H1 (cell line): ENCODE measurements at regions not wholly inside any gene's neighbourhood (a gene's known extent, or its start where the extent isn't known, plus 50 kb on each side); places are given as distances from the start of the nearest gene placed in this dataset.

ENCODE experiments used
- CTCF ChIA-PET: fragments of 300-600 bp; sonication (Branson Sonifier 250); formaldehyde crosslinking; loops from one replicate; lab custom pipeline; 2021; ENCODE audit not compliant: partially characterized antibody; lab: Charles Lee
- POLR2A ChIA-PET: fragments of 300-600 bp; sonication (Branson Sonifier 250); formaldehyde crosslinking; loops from one replicate; lab custom pipeline; 2021; ENCODE audit warnings: inconsistent platforms; ENCODE audit not compliant: partially characterized antibody; lab: Charles Lee
- DNase-seq, 2 experiments: peaks; one replicate each; pipeline versions ENCODE4 v3.0.0 to v3.0.0-alpha.2; 2010 to 2022; ENCODE audit warnings: low spot score in 2 of 2, low read depth in 1 of 2, mixed read lengths in 1 of 2
- FAIRE-seq: peaks from 2 replicates; lab custom pipeline; 2011; peaks lifted over from hg19 to GRCh38; lab: Jason Lieb, UNC
- H2AFZ ChIP-seq: 2 replicates; pipeline ENCODE4 v1.8.1; 2012; ENCODE audit warnings: low read length, inconsistent platforms
- H2AK5ac ChIP-seq: 2 replicates; pipeline ENCODE4 v1.6.1; 2013; ENCODE audit warnings: low read depth, low read length
- H2BK120ac ChIP-seq: replicated peaks from 2 replicates; pipeline ENCODE3; 2013; ENCODE audit warnings: low read depth, low read length, inconsistent platforms
- H2BK12ac ChIP-seq: 2 replicates; pipeline ENCODE4 v1.6.1; 2013; ENCODE audit warnings: low read depth, low read length
- H2BK15ac ChIP-seq: 2 replicates; pipeline ENCODE4 v1.6.1; 2013; ENCODE audit warnings: low read length
- H2BK20ac ChIP-seq: 2 replicates; pipeline ENCODE4 v1.6.1; 2013; ENCODE audit warnings: low read length
- H2BK5ac ChIP-seq: 2 replicates; pipeline ENCODE4 v1.6.1; 2013; ENCODE audit warnings: low read depth, low read length
- H3K14ac ChIP-seq: 2 replicates; pipeline ENCODE4 v1.6.1; 2013; ENCODE audit warnings: inconsistent platforms; ENCODE audit not compliant: insufficient read length
- H3K18ac ChIP-seq: 2 replicates; pipeline ENCODE4 v1.6.1; 2013; ENCODE audit warnings: low read length; ENCODE audit errors: extremely low read depth
- H3K23ac ChIP-seq: 2 replicates; pipeline ENCODE4 v1.6.1; 2013; ENCODE audit warnings: inconsistent platforms; ENCODE audit not compliant: insufficient read length
- H3K23me2 ChIP-seq: 2 replicates; pipeline ENCODE4 v1.6.1; 2013; ENCODE audit warnings: low read depth, low read length
- H3K27ac ChIP-seq: 2 replicates; pipeline ENCODE4 v1.6.1; 2011; ENCODE audit warnings: low read depth, low read length, inconsistent platforms
- H3K27me3 ChIP-seq, 4 experiments: replicated peaks in 1 of 4; 1 replicate in 1 of 4; 2 replicates in 3 of 4; pipeline versions ENCODE4 v1.6.1 to v1.8.1; 2011 to 2013; ENCODE audit warnings: low read length in 3 of 4, mild to moderate bottlenecking in 3 of 4, inconsistent platforms in 2 of 4, mixed read lengths in 2 of 4, moderate library complexity in 1 of 4; ENCODE audit not compliant: control insufficient read depth in 3 of 4, insufficient read depth in 3 of 4; ENCODE audit errors: extremely low read depth in 1 of 4
- H3K36me3 ChIP-seq, 4 experiments: 2 replicates each; pipeline versions ENCODE4 v1.6.1 to v1.8.1; 2011 to 2013; ENCODE audit warnings: mild to moderate bottlenecking in 4 of 4, low read length in 3 of 4, moderate library complexity in 2 of 4, control low read depth in 1 of 4, inconsistent platforms in 1 of 4; ENCODE audit not compliant: insufficient read depth in 4 of 4, control insufficient read depth in 2 of 4
- H3K4ac ChIP-seq: replicated peaks from 2 replicates; pipeline ENCODE3; 2013; ENCODE audit warnings: low read length, low read depth, mixed read lengths, inconsistent platforms; ENCODE audit not compliant: insufficient read length
- H3K4me1 ChIP-seq, 4 experiments: replicated peaks in 1 of 4; 1 replicate in 1 of 4; 2 replicates in 3 of 4; pipeline versions ENCODE4 v1.6.1 to v1.8.1; 2011 to 2013; ENCODE audit warnings: low read length in 3 of 4, inconsistent platforms in 2 of 4, mixed read lengths in 1 of 4; ENCODE audit not compliant: insufficient read depth in 4 of 4, control insufficient read depth in 3 of 4
- H3K4me2 ChIP-seq, 2 experiments: 2 replicates each; pipeline versions ENCODE4 v1.6.1 to v1.8.1; 2011 to 2013; ENCODE audit warnings: low read depth in 2 of 2, low read length in 2 of 2, control low read depth in 1 of 2, inconsistent platforms in 1 of 2, mild to moderate bottlenecking in 1 of 2; ENCODE audit not compliant: insufficient read depth in 1 of 2
- H3K4me3 ChIP-seq, 4 experiments: fragments of 200-600, 300-600 bp in 1 of 4; sonication (generic), shearing (Covaris generic), sonication (Bioruptor Twin) in 1 of 4; 2 replicates each; pipeline versions ENCODE4 v1.5.1 to v1.8.1; 2011 to 2016; ENCODE audit warnings: low read length in 4 of 4, low read depth in 3 of 4, control low read depth in 2 of 4, inconsistent platforms in 2 of 4, mild to moderate bottlenecking in 2 of 4, mixed read lengths in 1 of 4, moderate library complexity in 1 of 4; ENCODE audit not compliant: insufficient read depth in 2 of 4; ENCODE audit errors: extremely low read depth in 1 of 4
- H3K56ac ChIP-seq: replicated peaks from 2 replicates; pipeline ENCODE3; 2013; ENCODE audit warnings: low read depth, mild to moderate bottlenecking, mixed read lengths, low read length, inconsistent platforms; ENCODE audit not compliant: insufficient read length
- H3K79me1 ChIP-seq: 2 replicates; pipeline ENCODE4 v1.6.1; 2013; ENCODE audit warnings: low read depth, low read length, control low read depth
- H3K79me2 ChIP-seq, 2 experiments: 2 replicates each; pipeline versions ENCODE4 v1.6.1 to v1.8.1; 2012 to 2013; ENCODE audit warnings: low read length in 2 of 2, mild to moderate bottlenecking in 2 of 2, inconsistent platforms in 1 of 2; ENCODE audit not compliant: insufficient read depth in 2 of 2, control insufficient read depth in 1 of 2
- H3K9ac ChIP-seq, 4 experiments: replicated peaks in 1 of 4; 1 replicate in 1 of 4; 2 replicates in 3 of 4; pipeline versions ENCODE4 v1.6.1 to v1.8.1; 2011 to 2013; ENCODE audit warnings: low read depth in 3 of 4, low read length in 3 of 4, control low read depth in 2 of 4, mild to moderate bottlenecking in 2 of 4, moderate library complexity in 2 of 4, inconsistent platforms in 1 of 4; ENCODE audit errors: extremely low read depth in 1 of 4
- H3K9me3 ChIP-seq, 2 experiments: 2 replicates each; pipeline versions ENCODE4 v1.6.1 to v1.8.1; 2012 to 2013; ENCODE audit warnings: mild to moderate bottlenecking in 2 of 2, moderate library complexity in 2 of 2, control low read depth in 1 of 2, inconsistent platforms in 1 of 2, low read depth in 1 of 2, low read length in 1 of 2, mixed read lengths in 1 of 2; ENCODE audit not compliant: insufficient read depth in 2 of 2
- H4K20me1 ChIP-seq, 2 experiments: replicated peaks in 1 of 2; 2 replicates each; pipeline versions ENCODE3 to v1.8.1; 2011 to 2013; ENCODE audit warnings: inconsistent platforms in 2 of 2, low read length in 2 of 2, mild to moderate bottlenecking in 1 of 2; ENCODE audit not compliant: insufficient read depth in 2 of 2, control insufficient read depth in 1 of 2
- H4K5ac ChIP-seq: 2 replicates; pipeline ENCODE4 v1.6.1; 2013; ENCODE audit warnings: low read length, low read depth, mixed read lengths, inconsistent platforms; ENCODE audit not compliant: insufficient read length
- H4K8ac ChIP-seq: 2 replicates; pipeline ENCODE4 v1.8.0; 2013; ENCODE audit warnings: mild to moderate bottlenecking, moderate library complexity, low read length, inconsistent platforms; ENCODE audit not compliant: insufficient read depth; ENCODE audit errors: extremely low read depth
- H4K91ac ChIP-seq: replicated peaks from 2 replicates; pipeline ENCODE3; 2013; ENCODE audit warnings: low read length, mixed read lengths, inconsistent platforms; ENCODE audit not compliant: insufficient read length
- HDAC2 ChIP-seq, 2 experiments: fragments of 300-600 bp in 1 of 2; sonication (generic) in 1 of 2; IDR thresholded peaks; 2 replicates each; pipeline ENCODE4 v1.6.1; 2011 to 2012; ENCODE audit warnings: low read depth in 2 of 2, low read length in 2 of 2, mild to moderate bottlenecking in 2 of 2, moderate library complexity in 2 of 2, borderline replicate concordance in 1 of 2, inconsistent platforms in 1 of 2
- WGBS, 2 experiments: shearing (Covaris generic) in 1 of 2; methylation state at CpG; one replicate each; pipeline versions ENCODE4 v1.1.6 to v1.1.7; 2013 to 2015; ENCODE audit warnings: low lambda C conversion rate in 2 of 2, mixed read lengths in 2 of 2, inconsistent platforms in 1 of 2, low coverage in 1 of 2, missing lambda C conversion rate in 1 of 2; ENCODE audit not compliant: insufficient replicate concordance in 2 of 2, insufficient coverage in 1 of 2, insufficient read length in 1 of 2; ENCODE audit errors: extremely low coverage in 1 of 2, missing lambda C conversion rate in 1 of 2; 5-methylcytosine and 5-hydroxymethylcytosine counted together

DNA sequence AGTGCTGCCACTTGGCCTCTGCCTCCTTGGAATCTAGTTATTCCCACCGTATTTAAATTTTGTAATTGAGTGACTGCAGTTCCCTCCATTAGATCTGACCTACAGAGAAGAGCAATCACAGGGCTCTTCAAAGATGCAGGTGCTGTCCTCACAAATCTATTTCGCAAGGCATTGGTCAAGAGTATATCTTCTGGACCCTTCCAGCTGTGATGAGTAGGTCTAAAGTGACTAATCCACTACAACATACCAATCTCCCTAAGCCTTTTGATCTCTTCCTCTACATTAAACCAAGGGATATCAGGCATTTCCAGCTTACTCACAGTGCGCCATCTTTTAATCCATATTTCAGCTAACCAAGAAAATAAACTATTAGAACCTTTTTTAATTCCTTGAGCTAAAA is 65.1 kb upstream of the COL3A1 start:
- Histone ChIP-seq H3K4me3 (no peak overlapping the region), H3K36me3 (no peaks in the 10 kb centered on the region), H3K27ac (no peak overlapping the region), H4K20me1 (no peaks in the 10 kb centered on the region), H3K27me3 (no peaks in the 10 kb centered on the region), H4K91ac (no peak overlapping the region), H3K79me1 (no peaks in the 10 kb centered on the region), H3K23ac (no peak overlapping the region), H2BK120ac (no peak overlapping the region), H4K8ac (no peak overlapping the region), H3K79me2 (no peaks in the 10 kb centered on the region), H2AK5ac (no peak overlapping the region), H2BK15ac (no peak overlapping the region), H3K4ac (no peak overlapping the region), H3K9me3 (no peaks in the 10 kb centered on the region), H3K4me1 (no peaks in the 10 kb centered on the region), H3K18ac (no peak overlapping the region), H3K23me2 (no peaks in the 10 kb centered on the region), H4K5ac (no peak overlapping the region), H3K14ac (no peak overlapping the region), H3K4me2 (no peak overlapping the region), H3K56ac (no peak overlapping the region), H2AFZ (no peak overlapping the region), H3K9ac (no peak overlapping the region), H2BK12ac (no peak overlapping the region), H2BK5ac (no peak overlapping the region), H2BK20ac (no peak overlapping the region)
- DNase-seq (no peak), FAIRE-seq (no peak)
- POLR2A ChIA-PET: no interaction called here
- 93% methylated on average over 3 of the region's 3 CpGs; no CpG with 5 or more reads in 1 of the 2 experiments for WGBS, 2 experiments
- CTCF ChIA-PET: no interaction called here
- no peak for TF ChIP-seq HDAC2 (IDR thresholded peaks at IDR 0.05; ENCODE audit: borderline replicate concordance in 1 of 2, low read depth in 2 of 2, low read length in 2 of 2)
